Esophagus squamous epithelium (tissue), 5 donors: ENCODE measurements at regions not wholly inside any gene's neighbourhood (a gene's known extent, or its start where the extent isn't known, plus 50 kb on each side); places are given as distances from the start of the nearest gene placed in this dataset.

Source experiments
- DNase-seq: peaks from one replicate; lab custom pipeline; 2025; lab: John Stamatoyannopoulos, UW
- H3K27ac ChIP-seq, 4 donors: fragments of 200-600 bp; sonication (generic); one replicate each; pipeline ENCODE4 v1.5.1; 2016 to 2019; ENCODE audit warnings: mild to moderate bottlenecking in 1 of 4
- H3K27me3 ChIP-seq, 4 donors: fragments of 200-600 bp; sonication (generic); 1 replicate in 3 of 4; 2 replicates in 1 of 4; pipeline versions ENCODE4 v1.5.1 to v1.6.0; 2017 to 2021; ENCODE audit warnings: antibody characterized with exemption in 1 of 4
- H3K36me3 ChIP-seq, 3 donors: fragments of 200-600 bp; sonication (generic); one replicate each; pipeline ENCODE4 v1.5.1; 2016 to 2019
- H3K4me1 ChIP-seq, 3 donors: fragments of 200-600 bp; sonication (generic); one replicate each; pipeline ENCODE4 v1.5.1; 2017 to 2019
- H3K4me3 ChIP-seq, 4 donors: fragments of 200-600 bp; sonication (generic); 1 replicate in 3 of 4; 2 replicates in 1 of 4; pipeline ENCODE4 v1.5.1; 2016 to 2019; ENCODE audit warnings: mild to moderate bottlenecking in 2 of 4, moderate library complexity in 1 of 4
- H3K9me3 ChIP-seq, 3 donors: fragments of 200-600 bp; sonication (generic); one replicate each; pipeline ENCODE4 v1.5.1; 2016 to 2019
- POLR2A ChIP-seq, 4 donors: fragments of 450-650 bp; IDR thresholded peaks; one replicate each; pipeline ENCODE4 v1.6.1; 2017; ENCODE audit warnings: antibody characterized with exemption in 4 of 4, mild to moderate bottlenecking in 4 of 4, moderate library complexity in 3 of 4
- WGBS, 2 donors: methylation state at CpG; one replicate each; pipeline ENCODE4 v1.1.5; 2018; 5-methylcytosine and 5-hydroxymethylcytosine counted together
- intact Hi-C: fragments of 100-400 bp; cut with DNase I; formaldehyde crosslinking; loops from one replicate; pipeline ENCODE4 v1.15.0; 2022
- TF ChIP-seq, protein P1 (sequence below), 6 experiments: fragments of 450-650 bp in 4 of 6; fragments of 200-600 bp in 2 of 6; sonication (generic) in 2 of 6; IDR thresholded peaks; one replicate each; pipeline ENCODE4 v1.5.1; 2016 to 2019; ENCODE audit warnings: antibody characterized with exemption in 6 of 6, mild to moderate bottlenecking in 4 of 6, moderate library complexity in 4 of 6
- donor health status: DM: yes; HTN: yes; CAD: no.

DNA sequence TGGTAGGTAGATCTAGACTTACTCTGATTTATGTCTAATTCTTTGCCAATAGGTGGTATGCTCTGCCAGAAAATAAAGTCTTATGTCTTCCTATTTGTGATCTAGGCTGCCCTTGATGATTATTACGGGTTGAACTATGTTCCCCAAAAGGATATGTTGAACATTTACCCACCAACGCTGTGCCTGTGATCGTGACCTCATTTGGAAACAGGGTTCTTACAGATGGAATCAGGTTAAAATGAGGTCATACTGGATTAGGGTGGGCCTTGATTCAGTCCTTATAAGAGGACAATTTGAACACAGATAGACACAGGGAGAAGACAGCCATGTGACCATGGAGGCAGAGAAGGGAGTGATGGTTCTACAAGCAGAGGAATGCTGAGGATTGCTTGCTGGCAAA is 95.1 kb upstream of the BCAR3 start:
- TF ChIP-seq, protein P1, sequence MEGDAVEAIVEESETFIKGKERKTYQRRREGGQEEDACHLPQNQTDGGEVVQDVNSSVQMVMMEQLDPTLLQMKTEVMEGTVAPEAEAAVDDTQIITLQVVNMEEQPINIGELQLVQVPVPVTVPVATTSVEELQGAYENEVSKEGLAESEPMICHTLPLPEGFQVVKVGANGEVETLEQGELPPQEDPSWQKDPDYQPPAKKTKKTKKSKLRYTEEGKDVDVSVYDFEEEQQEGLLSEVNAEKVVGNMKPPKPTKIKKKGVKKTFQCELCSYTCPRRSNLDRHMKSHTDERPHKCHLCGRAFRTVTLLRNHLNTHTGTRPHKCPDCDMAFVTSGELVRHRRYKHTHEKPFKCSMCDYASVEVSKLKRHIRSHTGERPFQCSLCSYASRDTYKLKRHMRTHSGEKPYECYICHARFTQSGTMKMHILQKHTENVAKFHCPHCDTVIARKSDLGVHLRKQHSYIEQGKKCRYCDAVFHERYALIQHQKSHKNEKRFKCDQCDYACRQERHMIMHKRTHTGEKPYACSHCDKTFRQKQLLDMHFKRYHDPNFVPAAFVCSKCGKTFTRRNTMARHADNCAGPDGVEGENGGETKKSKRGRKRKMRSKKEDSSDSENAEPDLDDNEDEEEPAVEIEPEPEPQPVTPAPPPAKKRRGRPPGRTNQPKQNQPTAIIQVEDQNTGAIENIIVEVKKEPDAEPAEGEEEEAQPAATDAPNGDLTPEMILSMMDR (IDR thresholded peaks at IDR 0.05) = no peak
- no peak for TF ChIP-seq POLR2A (IDR thresholded peaks at IDR 0.05)
- Histone ChIP-seq H3K4me3 (no peak overlapping the region), H3K27ac (no peak overlapping the region), H3K9me3 (no peaks in the 10 kb centered on the region), H3K36me3 (no peaks in the 10 kb centered on the region), H3K4me1 (peaks cover 0 to 17% (median 0%) of the 10 kb centered on the region in 3 donors), H3K27me3 (no peaks in the 10 kb centered on the region)
- intact Hi-C loops = no loop called here
- 76 to 93% methylated on average over 3 of the region's 3 CpGs for WGBS, 2 donors
- no peak for DNase-seq

DNA sequence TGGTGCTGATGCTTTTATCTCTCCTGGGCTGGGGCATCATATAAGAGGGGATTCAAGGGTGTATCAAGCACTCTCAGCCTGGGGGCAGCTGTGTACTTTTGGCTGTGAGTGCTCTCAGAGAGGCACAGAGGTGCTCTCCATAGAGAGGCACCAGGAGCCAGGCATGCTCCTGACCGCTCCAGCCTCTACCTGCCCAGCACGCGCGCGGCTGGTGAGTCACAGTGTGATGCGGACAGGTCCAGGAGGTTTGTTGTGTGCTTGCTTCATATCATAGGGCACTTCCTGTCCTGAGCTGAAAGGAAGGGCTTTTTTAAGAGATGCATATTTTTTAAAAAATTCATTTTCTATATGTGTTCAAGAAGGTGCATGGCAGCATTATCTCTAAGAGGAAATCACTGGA is 93.6 kb upstream of the BCAR3 start:
- DNase-seq = no peak
- H3K36me3 ChIP-seq = no peaks in the 10 kb centered on the region
- WGBS, 2 donors = 39 to 54% methylated on average over 3 to 6 of the region's 6 CpGs
- H3K4me1 ChIP-seq = peaks cover 0 to 17% (median 0%) of the 10 kb centered on the region in 3 donors
- intact Hi-C loops = no loop called here
- no peaks in the 10 kb centered on the region for H3K27me3 ChIP-seq
- no peak for TF ChIP-seq POLR2A (IDR thresholded peaks at IDR 0.05)
- TF ChIP-seq, protein P1 (IDR thresholded peaks at IDR 0.05) = no peak
- no peak overlapping the region for H3K4me3 ChIP-seq
- H3K9me3 ChIP-seq = no peaks in the 10 kb centered on the region
- no peak overlapping the region for H3K27ac ChIP-seq

DNA sequence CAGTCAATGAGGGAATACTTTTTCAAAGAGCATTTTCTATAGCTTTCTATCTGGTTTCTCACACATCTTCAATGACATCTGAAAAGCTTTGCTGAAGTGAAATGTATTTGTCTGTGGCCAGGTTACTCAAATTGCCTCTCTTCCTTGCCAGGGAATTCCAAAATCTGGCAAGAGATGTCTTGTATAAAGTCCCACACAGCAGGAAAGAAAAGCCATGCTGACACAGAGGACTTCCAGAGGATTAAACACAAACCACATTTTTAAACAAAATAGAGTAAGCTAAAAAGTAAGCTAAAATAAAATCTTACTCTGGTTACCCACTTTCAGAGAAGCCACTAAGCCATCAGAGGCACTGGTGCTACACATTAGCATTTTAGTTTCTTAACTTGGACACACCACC is 93.1 kb upstream of the BCAR3 start:
- no peak overlapping the region for H3K4me3 ChIP-seq
- peaks cover 0 to 14% (median 0%) of the 10 kb centered on the region in 3 donors for H3K4me1 ChIP-seq
- no peak overlapping the region for H3K27ac ChIP-seq
- H3K9me3 ChIP-seq = no peaks in the 10 kb centered on the region
- no peak for TF ChIP-seq POLR2A (IDR thresholded peaks at IDR 0.05)
- intact Hi-C loops = no loop called here
- DNase-seq = no peak
- no peaks in the 10 kb centered on the region for H3K36me3 ChIP-seq
- H3K27me3 ChIP-seq = no peaks in the 10 kb centered on the region

DNA sequence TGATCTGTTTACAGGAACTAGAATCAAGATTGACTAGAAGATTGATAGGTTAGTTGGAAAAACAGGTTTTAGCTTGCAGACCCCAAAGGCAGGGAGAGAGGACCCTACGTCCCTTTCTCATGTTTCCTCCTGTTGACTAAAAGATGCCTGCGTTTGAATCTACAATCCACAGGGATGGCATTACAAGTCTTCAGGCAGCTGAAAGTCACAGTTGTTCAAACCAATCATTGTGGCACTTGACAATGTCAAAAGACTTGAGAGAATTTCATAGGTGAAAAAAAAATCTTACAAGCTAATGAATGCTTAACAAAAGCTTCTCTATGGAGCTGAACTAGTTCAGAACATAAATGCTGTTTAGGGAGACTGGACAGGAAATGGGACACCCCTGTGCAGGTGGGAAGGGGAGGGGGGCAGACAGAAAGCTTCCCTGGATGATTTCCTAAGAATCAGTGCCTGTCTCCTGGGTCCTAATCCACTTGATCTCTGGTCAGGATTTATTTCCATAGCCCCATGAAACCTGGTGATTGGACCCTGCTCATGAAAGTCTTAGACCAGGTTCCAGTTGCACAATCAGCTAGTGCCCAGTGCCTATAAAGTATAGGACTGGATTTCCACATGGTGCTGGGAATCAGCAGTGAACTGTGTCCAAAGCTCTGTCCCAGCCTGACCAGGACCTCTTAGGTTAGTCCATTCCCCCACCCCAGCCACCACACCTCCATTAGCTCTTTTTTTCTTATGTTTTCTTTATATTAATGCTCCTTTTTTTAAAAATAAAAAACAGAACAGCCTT is 91.6 kb upstream of the BCAR3 start:
- no peaks in the 10 kb centered on the region for H3K9me3 ChIP-seq
- intact Hi-C loops = no loop called here
- H3K36me3 ChIP-seq = no peaks in the 10 kb centered on the region
- no peak for TF ChIP-seq POLR2A (IDR thresholded peaks at IDR 0.05)
- TF ChIP-seq, protein P1 (IDR thresholded peaks at IDR 0.05) = no peak
- DNase-seq = no peak
- H3K27ac ChIP-seq = no peak overlapping the region
- no peak overlapping the region for H3K4me3 ChIP-seq
- H3K27me3 ChIP-seq = no peaks in the 10 kb centered on the region
- 79 to 88% methylated on average over 2 of the region's 2 CpGs for WGBS, 2 donors
- peaks cover 0 to 26% (median 0%) of the 10 kb centered on the region in 3 donors for H3K4me1 ChIP-seq

DNA sequence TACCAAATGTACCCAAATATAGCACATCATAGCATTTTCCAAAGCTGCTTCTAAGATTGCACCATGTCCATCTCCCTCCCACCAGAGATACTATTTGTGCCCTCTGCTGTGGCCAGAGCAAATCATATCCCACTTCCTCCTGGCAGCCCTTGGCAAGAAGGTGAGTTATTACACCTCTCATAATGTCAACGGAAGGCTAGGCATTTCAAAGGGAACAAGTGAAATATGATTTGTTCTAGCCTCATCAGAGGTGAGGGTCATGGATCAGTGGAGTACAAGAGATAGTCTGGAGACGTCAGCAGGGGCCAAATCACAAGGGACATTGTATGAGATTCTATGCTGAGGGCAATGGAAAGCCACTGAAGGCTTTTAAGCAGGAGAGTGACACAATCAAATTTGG is 90.2 kb upstream of the BCAR3 start:
- DNase-seq = no peak
- no peak for TF ChIP-seq POLR2A (IDR thresholded peaks at IDR 0.05)
- TF ChIP-seq, protein P1 (IDR thresholded peaks at IDR 0.05) = no peak
- no peak overlapping the region for H3K27ac ChIP-seq
- no peak overlapping the region for H3K4me3 ChIP-seq
- H3K4me1 ChIP-seq = peaks cover 0 to 28% (median 0%) of the 10 kb centered on the region in 3 donors
- no peaks in the 10 kb centered on the region for H3K9me3 ChIP-seq
- no peaks in the 10 kb centered on the region for H3K36me3 ChIP-seq
- intact Hi-C loops = no loop called here
- 67 to 86% methylated on average over 2 of the region's 2 CpGs for WGBS, 2 donors
- no peaks in the 10 kb centered on the region for H3K27me3 ChIP-seq
